Astrocyte of the spinal cord (primary cell): ENCODE measurements at regions not wholly inside any gene's neighbourhood (a gene's known extent, or its start where the extent isn't known, plus 50 kb on each side); places are given as distances from the start of the nearest gene placed in this dataset.

Experiments
- DNase-seq: peaks from one replicate; pipeline ENCODE4 v3.0.0; 2011; ENCODE audit warnings: low read depth, low spot score
- H3K4me3 ChIP-seq: 2 replicates; pipeline ENCODE4 v1.5.1; 2011; ENCODE audit warnings: low read depth, mild to moderate bottlenecking, low read length, moderate library complexity
- in situ Hi-C: cut with HindIII; loops from 2 replicates; pipeline ENCODE4 v1.10.0; 2017; ENCODE audit warnings: low sequenced_read_pairs
- TF ChIP-seq, protein P1 (sequence below): IDR thresholded peaks from 2 replicates; pipeline ENCODE4 v1.5.1; 2012; ENCODE audit warnings: low read depth, mild to moderate bottlenecking, low read length, inconsistent platforms

DNA sequence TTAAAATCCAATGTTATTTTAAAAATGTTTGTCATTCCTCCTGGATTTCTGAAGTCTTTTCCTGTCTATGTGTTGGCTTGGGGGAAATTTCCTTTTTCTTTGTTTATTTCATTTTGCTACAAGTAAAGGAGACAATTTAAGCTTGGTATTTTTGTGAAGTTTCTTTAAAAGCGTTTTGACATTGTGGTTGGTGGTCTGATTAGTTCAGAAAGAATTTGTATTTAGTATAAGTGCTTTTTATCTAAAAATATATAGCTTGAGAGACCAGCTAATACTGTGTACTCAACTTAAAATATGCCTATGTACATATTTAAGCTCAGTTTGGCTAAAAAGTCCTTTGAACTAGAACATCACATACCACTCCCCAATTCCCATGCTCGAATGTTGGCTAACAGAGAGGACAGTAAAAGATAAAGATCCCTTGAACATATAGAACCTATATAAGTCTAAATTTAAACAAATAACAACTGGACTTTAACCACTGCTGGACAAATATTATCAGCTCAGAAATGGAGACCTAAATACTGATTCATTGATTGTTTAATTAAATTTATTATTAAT lies 237.6 kb downstream of the TLE4 start:
- TF ChIP-seq, protein P1, sequence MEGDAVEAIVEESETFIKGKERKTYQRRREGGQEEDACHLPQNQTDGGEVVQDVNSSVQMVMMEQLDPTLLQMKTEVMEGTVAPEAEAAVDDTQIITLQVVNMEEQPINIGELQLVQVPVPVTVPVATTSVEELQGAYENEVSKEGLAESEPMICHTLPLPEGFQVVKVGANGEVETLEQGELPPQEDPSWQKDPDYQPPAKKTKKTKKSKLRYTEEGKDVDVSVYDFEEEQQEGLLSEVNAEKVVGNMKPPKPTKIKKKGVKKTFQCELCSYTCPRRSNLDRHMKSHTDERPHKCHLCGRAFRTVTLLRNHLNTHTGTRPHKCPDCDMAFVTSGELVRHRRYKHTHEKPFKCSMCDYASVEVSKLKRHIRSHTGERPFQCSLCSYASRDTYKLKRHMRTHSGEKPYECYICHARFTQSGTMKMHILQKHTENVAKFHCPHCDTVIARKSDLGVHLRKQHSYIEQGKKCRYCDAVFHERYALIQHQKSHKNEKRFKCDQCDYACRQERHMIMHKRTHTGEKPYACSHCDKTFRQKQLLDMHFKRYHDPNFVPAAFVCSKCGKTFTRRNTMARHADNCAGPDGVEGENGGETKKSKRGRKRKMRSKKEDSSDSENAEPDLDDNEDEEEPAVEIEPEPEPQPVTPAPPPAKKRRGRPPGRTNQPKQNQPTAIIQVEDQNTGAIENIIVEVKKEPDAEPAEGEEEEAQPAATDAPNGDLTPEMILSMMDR, result no peak
- DNase-seq, result peak; percentile 47
- H3K4me3 ChIP-seq, result no peak overlapping the region
- in situ Hi-C loops, result no loop called here

DNA sequence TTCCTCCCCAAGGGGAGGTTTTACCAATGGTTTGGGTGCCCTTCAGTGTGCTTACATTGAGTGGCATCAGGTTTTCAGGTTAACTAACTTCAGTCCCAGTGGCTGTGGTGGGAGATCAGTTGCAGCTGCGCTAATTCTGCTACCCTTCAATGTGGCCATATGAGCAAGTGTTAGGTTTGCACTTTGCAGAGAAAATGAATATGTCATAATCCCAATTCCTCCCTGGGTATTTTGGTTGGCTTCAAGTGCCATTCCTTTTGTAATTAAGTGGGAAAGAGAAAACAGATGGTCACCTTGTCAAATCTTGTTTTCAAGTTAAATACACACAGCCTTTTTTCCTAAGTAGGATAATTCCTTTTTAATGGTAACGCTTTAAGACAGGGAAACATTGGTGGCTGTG lies 236.2 kb downstream of the TLE4 start:
- in situ Hi-C loops, result no loop called here
- no peak overlapping the region for H3K4me3 ChIP-seq
- no peak for DNase-seq
- TF ChIP-seq, protein P1, result no peak

DNA sequence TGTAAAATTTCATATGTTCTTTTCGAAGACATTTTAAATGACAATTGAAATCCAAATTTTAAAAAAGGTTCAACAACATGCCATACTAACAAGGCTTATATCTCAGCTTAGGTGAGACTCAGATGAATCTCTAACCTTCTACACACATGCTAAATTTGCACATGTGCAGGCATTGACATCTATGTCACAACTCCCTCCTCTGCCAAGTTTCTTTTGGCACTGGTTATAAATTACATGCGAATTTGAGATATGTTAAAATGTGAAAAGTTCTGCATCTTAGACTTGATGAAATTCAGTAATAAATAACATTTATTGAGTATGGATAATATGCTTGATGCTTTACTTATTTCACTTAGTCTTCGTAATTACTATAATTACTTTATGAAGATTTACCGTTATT lies 234.3 kb downstream of the TLE4 start:
- H3K4me3 ChIP-seq, result no peak overlapping the region
- no peak for DNase-seq
- in situ Hi-C loops, result no loop called here
- TF ChIP-seq, protein P1, result no peak

DNA sequence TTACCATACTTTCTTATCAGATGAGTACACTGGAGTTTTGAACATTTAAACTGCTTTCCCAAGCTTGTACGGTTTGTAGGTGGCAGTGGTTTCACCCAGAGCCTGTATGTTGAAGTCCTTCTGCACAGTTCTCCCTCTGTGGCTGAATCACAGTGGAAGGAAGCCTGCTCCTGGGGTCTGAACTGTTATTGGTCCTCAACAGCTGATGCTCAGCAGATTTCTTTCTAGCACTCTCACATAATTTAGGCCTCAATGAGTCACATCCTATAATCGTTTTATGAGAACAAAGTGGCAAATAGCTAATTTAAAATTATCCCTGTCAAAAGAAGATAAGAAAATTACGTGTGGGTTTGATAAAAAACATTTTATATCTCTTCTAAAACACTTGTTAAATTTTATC lies 229.7 kb downstream of the TLE4 start:
- H3K4me3 ChIP-seq, result no peak overlapping the region
- TF ChIP-seq, protein P1, result no peak
- in situ Hi-C loops, result no loop called here
- DNase-seq, result no peak

DNA sequence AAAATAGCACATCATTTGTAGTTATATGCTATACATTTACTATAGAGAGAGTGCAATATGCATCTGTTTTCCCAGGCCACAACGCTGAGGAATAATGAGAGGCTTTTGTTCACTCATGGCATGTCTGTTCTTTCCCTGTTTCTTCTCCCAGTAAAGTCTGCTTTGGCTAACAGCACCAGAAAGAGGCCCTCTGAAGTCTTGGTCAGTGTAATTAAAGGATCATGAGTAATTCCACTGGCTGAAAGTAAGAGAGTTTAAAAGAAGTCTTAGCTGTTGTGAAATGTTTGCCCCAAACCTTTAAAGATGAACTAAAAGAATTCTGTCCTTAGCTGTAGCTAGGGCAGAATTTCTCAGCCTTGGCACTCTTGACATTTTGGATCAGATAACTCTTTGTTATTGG lies 228.8 kb downstream of the TLE4 start:
- no peak overlapping the region for H3K4me3 ChIP-seq
- peak; percentile 23 for DNase-seq
- in situ Hi-C loops, result no loop called here
- TF ChIP-seq, protein P1, result no peak

DNA sequence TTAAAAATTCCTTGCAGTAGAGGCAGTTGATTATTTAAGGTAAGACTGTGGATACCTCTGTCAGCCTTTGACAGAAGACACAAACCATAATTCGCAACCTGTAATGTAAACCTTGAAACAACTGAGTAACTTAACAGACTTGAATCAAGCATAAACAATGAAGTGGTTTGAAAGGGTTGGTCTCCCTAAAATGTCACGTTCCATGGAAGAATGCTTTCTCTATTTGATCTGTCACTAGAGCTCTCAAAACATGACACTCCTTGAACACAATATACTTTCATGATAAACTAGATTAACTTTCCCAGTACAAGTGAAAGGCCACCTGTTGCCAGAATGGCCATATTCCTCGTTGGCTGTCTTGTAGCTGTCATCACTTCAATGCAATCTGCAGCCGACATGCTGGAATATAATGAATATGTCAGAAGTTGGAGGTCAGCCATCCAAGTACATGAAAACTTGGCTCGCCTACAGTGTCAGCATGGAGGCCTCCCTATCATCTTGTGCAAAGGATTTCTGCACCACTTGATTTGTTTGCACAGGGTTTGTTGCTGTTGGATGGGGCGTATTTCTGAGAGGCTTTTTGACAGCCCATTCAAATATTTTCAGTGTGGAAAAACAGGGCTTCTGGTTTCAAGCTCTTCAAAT lies 228.0 kb downstream of the TLE4 start:
- TF ChIP-seq, protein P1, result no peak
- no peak overlapping the region for H3K4me3 ChIP-seq
- in situ Hi-C loops, result no loop called here
- peak; percentile 80 for DNase-seq
